Esophagus mucosa (tissue), 1 donor: ENCODE measurements at regions not wholly inside any gene's neighbourhood (a gene's known extent, or its start where the extent isn't known, plus 50 kb on each side); places are given as distances from the start of the nearest gene placed in this dataset.

Experiments
- ATAC-seq: fragments of 200-7000 bp; cut with Tn5 transposase; one replicate; pipeline ENCODE4 v1.9.1; 2020
- donor health status: DM: yes; HTN: yes; CAD: no.

- no peak for ATAC-seq
Observed at GRCh38 chr18:26700728-26701127, 152.4 kb upstream of the KCTD1 start.

GRCh38 chr18:26700201-26700600 lies 151.8 kb upstream of the KCTD1 start:
- no peak for ATAC-seq

- no peak for ATAC-seq
Observed at GRCh38 chr18:26697186-26697884, 149.0 kb upstream of the KCTD1 start.

- no peak for ATAC-seq
Observed at GRCh38 chr18:26696786-26697185, 148.4 kb upstream of the KCTD1 start.

- no peak for ATAC-seq
Observed at GRCh38 chr18:26696308-26696707, 148.0 kb upstream of the KCTD1 start.

- ATAC-seq: no peak
Observed at GRCh38 chr18:26689226-26689879, 141.0 kb upstream of the KCTD1 start.

- ATAC-seq: no peak
Observed at GRCh38 chr18:26686532-26686931, 138.2 kb upstream of the KCTD1 start.

GRCh38 chr18:26685438-26686157 lies 137.2 kb upstream of the KCTD1 start:
- ATAC-seq: no peak

- no peak for ATAC-seq
Observed at GRCh38 chr18:26677957-26678356, 129.6 kb upstream of the KCTD1 start.

GRCh38 chr18:26667046-26667445 lies 118.7 kb upstream of the KCTD1 start:
- ATAC-seq: no peak

GRCh38 chr18:26662996-26663395 lies 114.6 kb upstream of the KCTD1 start:
- no peak for ATAC-seq

- no peak for ATAC-seq
Observed at GRCh38 chr18:26657631-26658581, 109.6 kb upstream of the KCTD1 start.

- peak; percentile 89 for ATAC-seq
Observed at GRCh38 chr18:26656944-26657536, 108.7 kb upstream of the KCTD1 start.

GRCh38 chr18:26656431-26656943 lies 108.1 kb upstream of the KCTD1 start:
- no peak for ATAC-seq

GRCh38 chr18:26655525-26656430 lies 107.4 kb upstream of the KCTD1 start:
- ATAC-seq: peak; percentile 56

- ATAC-seq: no peak
Observed at GRCh38 chr18:26654616-26655524, 106.5 kb upstream of the KCTD1 start.

- ATAC-seq: no peak
Observed at GRCh38 chr18:26653943-26654615, 105.7 kb upstream of the KCTD1 start.

- no peak for ATAC-seq
Observed at GRCh38 chr18:26652501-26652900, 104.1 kb upstream of the KCTD1 start.
